T1000 (cell line): ENCODE measurements at regions not wholly inside any gene's neighbourhood (a gene's known extent, or its start where the extent isn't known, plus 50 kb on each side); places are given as distances from the start of the nearest gene placed in this dataset.

Experiments used
- DNase-seq: peaks from one replicate; lab custom pipeline; 2025; ENCODE audit warnings: mixed read lengths; lab: John Stamatoyannopoulos, UW

- DNase-seq = no peak
Measured at GRCh38 chr10:83357627-83358026, 781.7 kb upstream of the GHITM start.

- DNase-seq = no peak
Measured at GRCh38 chr10:83367036-83367435, 772.3 kb upstream of the GHITM start.

- DNase-seq = no peak
Measured at GRCh38 chr10:83371696-83372490, 767.4 kb upstream of the GHITM start.

GRCh38 chr10:83372646-83373045, 766.7 kb upstream of the GHITM start:
- DNase-seq = no peak

- DNase-seq = no peak
Measured at GRCh38 chr10:83373671-83374070, 765.6 kb upstream of the GHITM start.

GRCh38 chr10:83374741-83375140, 764.6 kb upstream of the GHITM start:
- DNase-seq = no peak

- no peak for DNase-seq
Measured at GRCh38 chr10:83375274-83375673, 764.0 kb upstream of the GHITM start.

- DNase-seq = no peak
Measured at GRCh38 chr10:83397806-83398205, 741.5 kb upstream of the GHITM start.

GRCh38 chr10:83410570-83410969, 728.7 kb upstream of the GHITM start:
- no peak for DNase-seq

- no peak for DNase-seq
Measured at GRCh38 chr10:83425306-83425705, 714.0 kb upstream of the GHITM start.

- DNase-seq = no peak
Measured at GRCh38 chr10:83427101-83427500, 712.2 kb upstream of the GHITM start.

GRCh38 chr10:83432261-83433045, 706.9 kb upstream of the GHITM start:
- DNase-seq = no peak

- no peak for DNase-seq
Measured at GRCh38 chr10:83433705-83434104, 705.6 kb upstream of the GHITM start.

- DNase-seq = no peak
Measured at GRCh38 chr10:83448013-83448412, 691.3 kb upstream of the GHITM start.

- DNase-seq = no peak
Measured at GRCh38 chr10:83458611-83459010, 680.7 kb upstream of the GHITM start.

GRCh38 chr10:83459124-83459523, 680.2 kb upstream of the GHITM start:
- DNase-seq = no peak

GRCh38 chr10:83469728-83470331, 669.5 kb upstream of the GHITM start:
- DNase-seq = no peak

- no peak for DNase-seq
Measured at GRCh38 chr10:83476211-83476610, 663.1 kb upstream of the GHITM start.

GRCh38 chr10:83489161-83489560, 650.1 kb upstream of the GHITM start:
- no peak for DNase-seq

- DNase-seq = no peak
Measured at GRCh38 chr10:83492004-83492403, 647.3 kb upstream of the GHITM start.

- DNase-seq = no peak
Measured at GRCh38 chr10:83512681-83513080, 626.6 kb upstream of the GHITM start.

GRCh38 chr10:83515001-83515400, 624.3 kb upstream of the GHITM start:
- no peak for DNase-seq

- no peak for DNase-seq
Measured at GRCh38 chr10:83516788-83517187, 622.5 kb upstream of the GHITM start.
